Keratinocyte (primary cell): ENCODE measurements at regions not wholly inside any gene's neighbourhood (a gene's known extent, or its start where the extent isn't known, plus 50 kb on each side); places are given as distances from the start of the nearest gene placed in this dataset.

Source experiments
- DNase-seq: peaks from one replicate; pipeline ENCODE4 v3.0.0-alpha.2; 2011; ENCODE audit warnings: low read depth, missing footprints, low spot score
- FAIRE-seq: peaks from 2 replicates; lab custom pipeline; 2011; peaks lifted over from hg19 to GRCh38; lab: Jason Lieb, UNC
- H2AFZ ChIP-seq: 2 replicates; pipeline ENCODE4 v1.6.0; 2012; ENCODE audit warnings: low read length, control low read depth, inconsistent platforms; ENCODE audit not compliant: control insufficient read depth
- H3K27ac ChIP-seq: 2 replicates; pipeline ENCODE4 v1.5.1; 2011; ENCODE audit warnings: low read length; ENCODE audit not compliant: control insufficient read depth, insufficient read depth
- H3K27me3 ChIP-seq: 3 replicates; pipeline ENCODE4 v1.6.0; 2011; ENCODE audit warnings: low read length; ENCODE audit not compliant: control insufficient read depth, insufficient read depth; ENCODE audit errors: extremely low read depth
- H3K36me3 ChIP-seq, 2 experiments: 2 replicates in 1 of 2; 3 replicates in 1 of 2; pipeline ENCODE4 v1.5.1; 2011; ENCODE audit warnings: low read length in 2 of 2, mild to moderate bottlenecking in 1 of 2; ENCODE audit not compliant: control insufficient read depth in 2 of 2, insufficient read depth in 2 of 2; ENCODE audit errors: extremely low read depth in 1 of 2
- H3K4me1 ChIP-seq: 3 replicates; pipeline ENCODE4 v1.5.1; 2011; ENCODE audit warnings: low read length; ENCODE audit not compliant: control insufficient read depth, insufficient read depth; ENCODE audit errors: extremely low read depth
- H3K4me2 ChIP-seq: 3 replicates; pipeline ENCODE4 v1.6.0; 2011; ENCODE audit warnings: low read depth, low read length; ENCODE audit not compliant: control insufficient read depth, insufficient read depth; ENCODE audit errors: extremely low read depth
- H3K4me3 ChIP-seq, 3 experiments: fragments of 200-600 bp in 1 of 3; sonication (generic) in 1 of 3; 2 replicates in 2 of 3; 3 replicates in 1 of 3; pipeline ENCODE4 v1.5.1; 2011 to 2016; ENCODE audit warnings: low read length in 3 of 3, mild to moderate bottlenecking in 3 of 3, control low read depth in 2 of 3, inconsistent platforms in 1 of 3, low read depth in 1 of 3, mixed read lengths in 1 of 3, mixed run types in 1 of 3, moderate library complexity in 1 of 3; ENCODE audit not compliant: control insufficient read depth in 2 of 3, insufficient read depth in 2 of 3; ENCODE audit errors: extremely low read depth in 1 of 3
- H3K79me2 ChIP-seq: 2 replicates; pipeline ENCODE4 v1.6.0; 2012; ENCODE audit warnings: low read length; ENCODE audit not compliant: control insufficient read depth, insufficient read depth
- H3K9ac ChIP-seq: 3 replicates; pipeline ENCODE4 v1.6.0; 2011; ENCODE audit warnings: low read length; ENCODE audit not compliant: control insufficient read depth, insufficient read depth; ENCODE audit errors: extremely low read depth
- H3K9me1 ChIP-seq: 3 replicates; pipeline ENCODE4 v1.6.0; 2011; ENCODE audit warnings: low read length; ENCODE audit not compliant: control insufficient read depth, insufficient read depth; ENCODE audit errors: extremely low read depth
- H3K9me3 ChIP-seq: 2 replicates; pipeline ENCODE4 v1.5.1; 2012; ENCODE audit warnings: low read depth, low read length; ENCODE audit not compliant: control insufficient read depth
- H4K20me1 ChIP-seq: 3 replicates; pipeline ENCODE4 v1.6.0; 2011; ENCODE audit warnings: low read length; ENCODE audit not compliant: control insufficient read depth, insufficient read depth; ENCODE audit errors: extremely low read depth
- CTCF ChIP-seq, 3 experiments: IDR thresholded peaks in 1 of 3; conservative IDR thresholded peaks in 1 of 3; optimal IDR thresholded peaks in 1 of 3; 2 replicates in 2 of 3; 3 replicates in 1 of 3; pipeline versions ENCODE3 to v1.5.1; 2011; ENCODE audit warnings: low read length in 3 of 3, mild to moderate bottlenecking in 3 of 3, moderate library complexity in 2 of 3, control low read depth in 1 of 3, inconsistent platforms in 1 of 3; ENCODE audit not compliant: insufficient read depth in 2 of 3; ENCODE audit errors: extremely low read depth in 1 of 3
- EZH2 ChIP-seq: IDR thresholded peaks from one replicate; pipeline ENCODE4 v1.6.1; 2012; ENCODE audit warnings: inconsistent platforms, mild to moderate bottlenecking, low read length, moderate library complexity
- dilution Hi-C: fragments of 300-500 bp; cut with MboI; formaldehyde crosslinking; loops from one replicate; pipeline ENCODE4 v1.7.0; 2020; ENCODE audit warnings: low sequenced_read_pairs; ENCODE audit not compliant: extremely low pct_ligation_motif_present

GRCh38 chr18:46275370-46275769 lies 171.2 kb downstream of the HAUS1 start:
- Histone ChIP-seq H4K20me1 (peaks cover 3% of the 10 kb centered on the region), H3K4me2 (no peak overlapping the region), H3K9ac (no peak overlapping the region), H3K4me1 (peaks cover 20% of the 10 kb centered on the region), H3K27me3 (no peaks in the 10 kb centered on the region), H2AFZ (no peak overlapping the region), H3K27ac (no peak overlapping the region), H3K9me3 (no peaks in the 10 kb centered on the region), H3K36me3 (no peaks in the 10 kb centered on the region), H3K9me1 (no peaks in the 10 kb centered on the region), H3K79me2 (no peaks in the 10 kb centered on the region), H3K4me3 (no peak overlapping the region)
- no peak for DNase-seq
- no peak for TF ChIP-seq EZH2
- no peak for TF ChIP-seq CTCF (optimal IDR thresholded peaks at IDR 0.05 in 1 of 3, IDR thresholded peaks at IDR 0.05 in 1 of 3, conservative IDR thresholded peaks at IDR 0.05 in 1 of 3; ENCODE audit: extremely low read depth in 1 of 3, insufficient read depth in 2 of 3, low read length in 3 of 3)
- dilution Hi-C loops, result no loop called here
- FAIRE-seq, result no peak

GRCh38 chr18:46276748-46277147 lies 172.6 kb downstream of the HAUS1 start:
- FAIRE-seq, result no peak

More at GRCh38 chr18:46276748-46277147, 172.6 kb downstream of the HAUS1 start:
- H3K4me3 ChIP-seq, result no peak overlapping the region
- peaks cover 17% of the 10 kb centered on the region for H3K4me1 ChIP-seq
- no peaks in the 10 kb centered on the region for H3K9me3 ChIP-seq
- H3K79me2 ChIP-seq, result no peaks in the 10 kb centered on the region
- TF ChIP-seq CTCF (optimal IDR thresholded peaks at IDR 0.05 in 1 of 3, IDR thresholded peaks at IDR 0.05 in 1 of 3, conservative IDR thresholded peaks at IDR 0.05 in 1 of 3; ENCODE audit: extremely low read depth in 1 of 3, insufficient read depth in 2 of 3, low read length in 3 of 3), result no peak
- no peak for TF ChIP-seq EZH2
- H3K36me3 ChIP-seq, result no peaks in the 10 kb centered on the region
- H3K27ac ChIP-seq, result no peak overlapping the region
- H3K27me3 ChIP-seq, result no peaks in the 10 kb centered on the region
- H4K20me1 ChIP-seq, result peaks cover 3% of the 10 kb centered on the region
- no peak overlapping the region for H3K9ac ChIP-seq
- H3K4me2 ChIP-seq, result no peak overlapping the region
- dilution Hi-C loops, result no loop called here
- H2AFZ ChIP-seq, result no peak overlapping the region
- no peaks in the 10 kb centered on the region for H3K9me1 ChIP-seq
- no peak for DNase-seq
